K562 (cell line): ENCODE measurements at regions not wholly inside any gene's neighbourhood (a gene's known extent, or its start where the extent isn't known, plus 50 kb on each side); places are given as distances from the start of the nearest gene placed in this dataset.

Source experiments
- ATAC-seq: fragments of 200-7000 bp; cut with Tn5 transposase; 3 replicates; pipeline ENCODE4 v1.9.1; 2020; ENCODE audit warnings: moderate library complexity
- BruUV-seq: library from RNA; stranded (reverse); fragments of 400-500 nt; replicated peaks from 2 replicates; lab custom pipeline; 2021; lab: Mats Ljungman, UMichigan
- CTCF ChIA-PET: fragments of 300-600 bp; formaldehyde crosslinking; extraction: SDS; loops from one replicate; lab custom pipeline; 2021; ENCODE audit warnings: low intra/inter-chr PET ratio; lab: Yijun Ruan, JAX
- POLR2A ChIA-PET: fragments of 300-600, 350-650 bp; sonication (Branson Sonifier 250); formaldehyde crosslinking; extraction: SDS; loops from one replicate; lab custom pipeline; 2021; ENCODE audit warnings: antibody characterized with exemption, inconsistent platforms; lab: Yijun Ruan, JAX
- DNase-seq, 4 experiments: peaks; one replicate each; pipeline versions ENCODE4 v3.0.0 to v3.0.0-alpha.2; 2011 to 2018; ENCODE audit warnings: low spot score in 3 of 4, mixed read lengths in 3 of 4; ENCODE audit errors: extremely low read depth in 1 of 4
- FAIRE-seq: peaks from 2 replicates; lab custom pipeline; 2011; peaks lifted over from hg19 to GRCh38; lab: Jason Lieb, UNC
- H2AFZ ChIP-seq: 2 replicates; pipeline ENCODE4 v1.6.0; 2011; ENCODE audit warnings: low read depth, low read length, control low read depth, inconsistent platforms
- H3K27ac ChIP-seq: fragments of 200-600 bp; 3 replicates; pipeline ENCODE4 v1.8.0; 2011; ENCODE audit warnings: low read depth, mild to moderate bottlenecking, control low read depth, inconsistent platforms, low read length, moderate library complexity, mixed read lengths; ENCODE audit errors: extremely low read depth
- H3K27me3 ChIP-seq, 2 experiments: fragments of 300-600 bp in 1 of 2; 2 replicates in 1 of 2; 3 replicates in 1 of 2; pipeline versions ENCODE4 v1.6.0 to v1.8.0; 2011; ENCODE audit warnings: inconsistent platforms in 2 of 2, low read length in 2 of 2, mild to moderate bottlenecking in 1 of 2, mixed read lengths in 1 of 2, moderate library complexity in 1 of 2; ENCODE audit not compliant: control insufficient read depth in 2 of 2, insufficient read depth in 2 of 2
- H3K36me3 ChIP-seq: fragments of 300-600 bp; 3 replicates; pipeline ENCODE4 v1.8.0; 2011; ENCODE audit warnings: mild to moderate bottlenecking, low read length, inconsistent platforms; ENCODE audit not compliant: control insufficient read depth, insufficient read depth
- H3K4me1 ChIP-seq, 2 experiments: fragments of 200-600 bp in 1 of 2; replicated peaks in 1 of 2; 2 replicates in 1 of 2; 3 replicates in 1 of 2; pipeline versions ENCODE4 v1.5.1 to v1.8.0; 2011; ENCODE audit warnings: inconsistent platforms in 2 of 2, low read length in 2 of 2, mild to moderate bottlenecking in 1 of 2, mixed read lengths in 1 of 2, moderate library complexity in 1 of 2; ENCODE audit not compliant: control insufficient read depth in 2 of 2, insufficient read depth in 2 of 2
- H3K4me2 ChIP-seq: 2 replicates; pipeline ENCODE4 v1.6.1; 2011; ENCODE audit warnings: low read length, control low read depth, inconsistent platforms, mixed read lengths; ENCODE audit not compliant: insufficient read depth
- H3K4me3 ChIP-seq: fragments of 200-600 bp; sonication (generic), shearing (Covaris generic); 2 replicates; pipeline ENCODE4 v1.5.1; 2016; ENCODE audit warnings: control low read depth, inconsistent platforms
- H3K79me2 ChIP-seq: fragments of 200-600 bp; 3 replicates; pipeline ENCODE4 v1.8.0; 2011; ENCODE audit warnings: low read length, inconsistent platforms; ENCODE audit not compliant: control insufficient read depth, insufficient read depth
- H3K9ac ChIP-seq, 2 experiments: 2 replicates each; pipeline versions ENCODE4 v1.6.0 to v1.6.1; 2011; ENCODE audit warnings: low read depth in 2 of 2, low read length in 2 of 2, control low read depth in 1 of 2, inconsistent platforms in 1 of 2, mild to moderate bottlenecking in 1 of 2, mixed read lengths in 1 of 2; ENCODE audit not compliant: insufficient read depth in 1 of 2
- H3K9me1 ChIP-seq: one replicate; pipeline ENCODE4 v1.6.0; 2011; ENCODE audit warnings: inconsistent platforms, mild to moderate bottlenecking, low read length, moderate library complexity; ENCODE audit not compliant: control insufficient read depth, insufficient read depth
- H3K9me3 ChIP-seq: replicated peaks from 2 replicates; pipeline ENCODE4 v1.5.1; 2011; ENCODE audit warnings: low read depth, low read length, inconsistent platforms; ENCODE audit not compliant: control insufficient read depth, insufficient read depth
- H4K20me1 ChIP-seq: replicated peaks from 2 replicates; pipeline ENCODE4 v1.6.1; 2011; ENCODE audit warnings: low read length, inconsistent platforms, mixed read lengths; ENCODE audit not compliant: control insufficient read depth, insufficient read depth
- CREB3 ChIP-seq: fragments of 450-650 bp; conservative IDR thresholded peaks from 2 replicates; pipeline ENCODE4 v1.6.1; 2016; ENCODE audit warnings: missing genetic modification characterization, low read depth, mild to moderate bottlenecking, missing compliant biosample characterization, moderate library complexity
- EGR1 ChIP-seq: fragments of 450-650 bp; conservative IDR thresholded peaks from 2 replicates; pipeline ENCODE4 v1.6.1; 2017; ENCODE audit warnings: mild to moderate bottlenecking
- FOXA3 ChIP-seq, 2 experiments: fragments of 450-650 bp in 1 of 2; sonication (generic) in 1 of 2; formaldehyde crosslinking; IDR thresholded peaks in 1 of 2; conservative IDR thresholded peaks in 1 of 2; 2 replicates each; pipeline versions ENCODE4 v1.4.0 to v1.8.0; 2020 to 2022; ENCODE audit warnings: mild to moderate bottlenecking in 2 of 2, missing genetic modification reagents in 1 of 2
- FOXM1 ChIP-seq, 2 experiments: fragments of 450-650 bp in 1 of 2; sonication (generic) in 1 of 2; formaldehyde crosslinking in 1 of 2; IDR thresholded peaks; 2 replicates each; pipeline versions ENCODE4 v1.6.1 to v1.9.0; 2017 to 2022; ENCODE audit warnings: low read depth in 2 of 2, mild to moderate bottlenecking in 2 of 2, missing genetic modification reagents in 1 of 2, moderate library complexity in 1 of 2
- HDAC6 ChIP-seq: IDR thresholded peaks from 2 replicates; pipeline ENCODE4 v1.6.1; 2012; ENCODE audit warnings: low read depth, mild to moderate bottlenecking, control low read depth, inconsistent platforms, low read length, moderate library complexity
- JUN ChIP-seq, 2 experiments: sonication (generic) in 1 of 2; formaldehyde crosslinking in 1 of 2; IDR thresholded peaks; 2 replicates each; pipeline versions ENCODE4 v1.6.1 to v1.8.0; 2012 to 2022; ENCODE audit warnings: borderline replicate concordance in 2 of 2, mild to moderate bottlenecking in 2 of 2, improper control_type of control experiment in 1 of 2, low read depth in 1 of 2, low read length in 1 of 2, missing genetic modification reagents in 1 of 2
- NFATC3 ChIP-seq: fragments of 450-650 bp; IDR thresholded peaks from 2 replicates; pipeline ENCODE4 v1.6.1; 2017; ENCODE audit warnings: mild to moderate bottlenecking
- PHB ChIP-seq: fragments of 250-450 bp; sonication (Bioruptor Pico); IDR thresholded peaks from 2 replicates; pipeline ENCODE4 v1.5.0; 2021
- SETDB1 ChIP-seq: IDR thresholded peaks from one replicate; pipeline ENCODE4 v1.6.1; 2012; ENCODE audit warnings: low read length, control low read depth, inconsistent platforms
- STAT5B ChIP-seq: fragments of 250-450 bp; sonication (Bioruptor Pico); IDR thresholded peaks from 2 replicates; pipeline ENCODE4 v1.8.0; 2021; ENCODE audit warnings: mild to moderate bottlenecking, inconsistent platforms
- TAF9B ChIP-seq: fragments of 450-650 bp; IDR thresholded peaks from 2 replicates; pipeline ENCODE4 v1.6.1; 2018; ENCODE audit warnings: mild to moderate bottlenecking; ENCODE audit not compliant: partially characterized antibody
- ZC3H8 ChIP-seq: fragments of 450-650 bp; IDR thresholded peaks from 2 replicates; pipeline ENCODE4 v1.6.1; 2017
- WGBS: fragments of 100-300 bp; shearing (Covaris generic); methylation state at CpG from one replicate; pipeline ENCODE4 v1.1.6; 2016; ENCODE audit warnings: low coverage, mixed read lengths; ENCODE audit not compliant: insufficient coverage; ENCODE audit errors: missing lambda C conversion rate; 5-methylcytosine and 5-hydroxymethylcytosine counted together
- in situ Hi-C: fragments of 300-500 bp; cut with MboI; formaldehyde crosslinking; loops from 4 replicates; pipeline ENCODE4 v1.15.0; 2018; ENCODE audit warnings: inconsistent platforms, mixed read lengths
- intact Hi-C: fragments of 100-400 bp; cut with micrococcal nuclease; formaldehyde crosslinking; loops from 2 replicates; pipeline ENCODE4 v1.14.2; 2022

DNA sequence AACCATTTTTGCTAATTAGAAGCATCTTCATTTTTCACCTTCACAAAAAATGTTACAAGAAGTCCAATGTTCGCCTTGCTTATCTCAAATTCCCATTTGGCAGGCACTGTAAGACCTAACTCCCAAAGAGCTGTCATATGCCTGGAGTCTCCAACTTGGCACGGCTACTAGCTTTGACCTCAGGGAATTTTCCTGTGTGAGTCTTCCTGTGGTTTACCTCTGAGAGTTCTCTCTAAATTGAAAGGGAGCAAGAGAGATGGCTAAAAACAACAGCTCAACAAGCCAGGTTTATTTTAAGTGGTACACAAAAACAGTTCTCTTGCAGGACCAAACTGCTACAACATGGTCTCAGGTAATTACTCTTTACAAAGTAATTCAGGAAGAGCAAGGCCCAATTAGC is 756.0 kb upstream of the ADGRL2 start:
- Histone ChIP-seq H3K4me1 (no peaks in the 10 kb centered on the region), H3K4me2 (no peak overlapping the region), H3K79me2 (no peaks in the 10 kb centered on the region), H3K4me3 (no peak overlapping the region), H3K9ac (no peak overlapping the region), H3K36me3 (no peaks in the 10 kb centered on the region), H3K27ac (no peak overlapping the region), H4K20me1 (no peaks in the 10 kb centered on the region), H3K9me1 (no peaks in the 10 kb centered on the region), H3K9me3 (no peaks in the 10 kb centered on the region), H3K27me3 (no peaks in the 10 kb centered on the region), H2AFZ (no peak overlapping the region)
- ATAC-seq, result no peak
- TF ChIP-seq HDAC6 (no peak), TAF9B (no peak), NFATC3 (no peak), EGR1 (no peak), PHB (no peak), ZC3H8 (no peak), SETDB1 (no peak), STAT5B (no peak), JUN (IDR thresholded peaks at IDR 0.05; ENCODE audit: borderline replicate concordance, low read depth, low read length) (no peak), JUN (CRISPR knock-in tag; IDR thresholded peaks at IDR 0.05; ENCODE audit: borderline replicate concordance) (no peak), FOXA3 (CRISPR knock-in tag; conservative IDR thresholded peaks at IDR 0.05 in 1 of 2, IDR thresholded peaks at IDR 0.05 in 1 of 2) (no peak), FOXM1 (IDR thresholded peaks at IDR 0.05; ENCODE audit: low read depth) (no peak), FOXM1 (CRISPR knock-in tag; IDR thresholded peaks at IDR 0.05; ENCODE audit: low read depth) (no peak), CREB3 (no peak)
- BruUV-seq, result no TSS peak
- intact Hi-C loops, result no loop called here
- WGBS, result 0% methylated on average over 2 of the region's 2 CpGs
- CTCF ChIA-PET, result no interaction called here
- in situ Hi-C loops, result no loop called here
- POLR2A ChIA-PET, result no interaction called here
- DNase-seq, result no peak
- FAIRE-seq, result no peak
